RWPE1 (cell line): ENCODE measurements at regions not wholly inside any gene's neighbourhood (a gene's known extent, or its start where the extent isn't known, plus 50 kb on each side); places are given as distances from the start of the nearest gene placed in this dataset.

Experiments
- CTCF ChIA-PET: fragments of 350-600 bp; sonication (Branson Sonifier 250); formaldehyde crosslinking; extraction: SDS; loops from one replicate; lab custom pipeline; 2021; lab: Yijun Ruan, JAX
- POLR2A ChIA-PET: fragments of 400-600 bp; formaldehyde crosslinking; extraction: SDS; loops from one replicate; lab custom pipeline; 2020; ENCODE audit warnings: antibody characterized with exemption; ENCODE audit not compliant: low non-redundant PET; lab: Yijun Ruan, JAX
- DNase-seq: peaks from one replicate; pipeline ENCODE4 v3.0.0; 2012; ENCODE audit warnings: low spot score
- H3K27ac ChIP-seq: fragments of 450-650 bp; 2 replicates; pipeline ENCODE4 v1.5.1; 2017
- TF ChIP-seq, protein P1 (sequence below): fragments of 450-650 bp; conservative IDR thresholded peaks from 2 replicates; pipeline ENCODE4 v1.5.1; 2017; ENCODE audit warnings: low read depth, mild to moderate bottlenecking

DNA sequence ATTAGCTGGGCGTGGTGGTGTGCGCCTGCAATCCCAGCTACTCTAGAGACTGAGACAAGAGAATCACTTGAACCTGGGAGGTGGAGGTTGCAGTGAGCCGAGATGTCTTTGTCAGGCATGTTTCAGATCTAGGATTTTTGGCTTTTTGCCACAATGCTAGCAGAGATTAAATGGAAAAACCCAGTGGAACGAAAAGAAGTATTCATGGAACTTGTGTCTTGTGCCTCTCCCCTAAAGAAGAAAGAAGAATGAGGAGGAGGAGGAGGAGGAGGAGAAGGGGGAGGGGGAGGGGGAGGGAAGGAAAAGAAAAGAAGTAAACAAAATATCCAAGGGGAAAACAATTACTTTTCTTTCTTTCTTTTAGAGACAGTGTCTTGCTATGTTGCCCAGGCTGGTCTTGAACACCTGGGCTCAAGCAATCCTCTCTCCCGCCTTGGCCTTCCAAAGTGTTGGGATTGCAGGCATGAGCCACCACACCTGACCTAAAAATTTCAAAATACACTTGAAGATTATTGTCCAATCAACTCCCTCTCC is 106.0 kb downstream of the ARRDC3 start:
- no peak overlapping the region for H3K27ac ChIP-seq
- DNase-seq, result no peak
- ChIA-PET POLR2A (no interaction called here), CTCF (interaction anchor here (0.6 kb wide), 1 partner anchor 29 kb away, joined by 5 read pairs; no protein-coding TSS in a partner anchor)
- TF ChIP-seq, protein P1, sequence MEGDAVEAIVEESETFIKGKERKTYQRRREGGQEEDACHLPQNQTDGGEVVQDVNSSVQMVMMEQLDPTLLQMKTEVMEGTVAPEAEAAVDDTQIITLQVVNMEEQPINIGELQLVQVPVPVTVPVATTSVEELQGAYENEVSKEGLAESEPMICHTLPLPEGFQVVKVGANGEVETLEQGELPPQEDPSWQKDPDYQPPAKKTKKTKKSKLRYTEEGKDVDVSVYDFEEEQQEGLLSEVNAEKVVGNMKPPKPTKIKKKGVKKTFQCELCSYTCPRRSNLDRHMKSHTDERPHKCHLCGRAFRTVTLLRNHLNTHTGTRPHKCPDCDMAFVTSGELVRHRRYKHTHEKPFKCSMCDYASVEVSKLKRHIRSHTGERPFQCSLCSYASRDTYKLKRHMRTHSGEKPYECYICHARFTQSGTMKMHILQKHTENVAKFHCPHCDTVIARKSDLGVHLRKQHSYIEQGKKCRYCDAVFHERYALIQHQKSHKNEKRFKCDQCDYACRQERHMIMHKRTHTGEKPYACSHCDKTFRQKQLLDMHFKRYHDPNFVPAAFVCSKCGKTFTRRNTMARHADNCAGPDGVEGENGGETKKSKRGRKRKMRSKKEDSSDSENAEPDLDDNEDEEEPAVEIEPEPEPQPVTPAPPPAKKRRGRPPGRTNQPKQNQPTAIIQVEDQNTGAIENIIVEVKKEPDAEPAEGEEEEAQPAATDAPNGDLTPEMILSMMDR, result no peak

GRCh38 chr5:91272858-91273257 is 110.3 kb downstream of the ARRDC3 start:
- DNase-seq, result no peak
- ChIA-PET POLR2A (no interaction called here), CTCF (no interaction called here)

GRCh38 chr5:91271999-91272398 is 111.1 kb downstream of the ARRDC3 start:
- no peak overlapping the region for H3K27ac ChIP-seq
- no peak for DNase-seq
- CTCF ChIA-PET, result interaction anchor here (0.7 kb wide), 1 partner anchor 30 kb away, joined by 4 read pairs; no protein-coding TSS in a partner anchor
- TF ChIP-seq, protein P1, result no peak
- POLR2A ChIA-PET, result no interaction called here

More at GRCh38 chr5:91272858-91273257, 110.3 kb downstream of the ARRDC3 start:
- TF ChIP-seq, protein P1, result no peak
- no peak overlapping the region for H3K27ac ChIP-seq

- no peak overlapping the region for H3K27ac ChIP-seq
- TF ChIP-seq, protein P1, result no peak
- DNase-seq, result no peak
- CTCF ChIA-PET, result interaction anchor here (0.6 to 0.7 kb wide), 2 partner anchors 116 to 307 kb away, joined by 3 to 5 read pairs; no protein-coding TSS in a partner anchor
- POLR2A ChIA-PET, result no interaction called here
These were observed 113.9 kb downstream of the ARRDC3 start for GRCh38 chr5:91269198-91269597.

- no peak overlapping the region for H3K27ac ChIP-seq
- CTCF ChIA-PET, result no interaction called here
- peak; percentile 85 for DNase-seq
- TF ChIP-seq, protein P1, result peak; percentile 19; the same call in 1 of the 2 replicates
- POLR2A ChIA-PET, result no interaction called here
These were observed 116.9 kb downstream of the ARRDC3 start for GRCh38 chr5:91266184-91266705.

DNA sequence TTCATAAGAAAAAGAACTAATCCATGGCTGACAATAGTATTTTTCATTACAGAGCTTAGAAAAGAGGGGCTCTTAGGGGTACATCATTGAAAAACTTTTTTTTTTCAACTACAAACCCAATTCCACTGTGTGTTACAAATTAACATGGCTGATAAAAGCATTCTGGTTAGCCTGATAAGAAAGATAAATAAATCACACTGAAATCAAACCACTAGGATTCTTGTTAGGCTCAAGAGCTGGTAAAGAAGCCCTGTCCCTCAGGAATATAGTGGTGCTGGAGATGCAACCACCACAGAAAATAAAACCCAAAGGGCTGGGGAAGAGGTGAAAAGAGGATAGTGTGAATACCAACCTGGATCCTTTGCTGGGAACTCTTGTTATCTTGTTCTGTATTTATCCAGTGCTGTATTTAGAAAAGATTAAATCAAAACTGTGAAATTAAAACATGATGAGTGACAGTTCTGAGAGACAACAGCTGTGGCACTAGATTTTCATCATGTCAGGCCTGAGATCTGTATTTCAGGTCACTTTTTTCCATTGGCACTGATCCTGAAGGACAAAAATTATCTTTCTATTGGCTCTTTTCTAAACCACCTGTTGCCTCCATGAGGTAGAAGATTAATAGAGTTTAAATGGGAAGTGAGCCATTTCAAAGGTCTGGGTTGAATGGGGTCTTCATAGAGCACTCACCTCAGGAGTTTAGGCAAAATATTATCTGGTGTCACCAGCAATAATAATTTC is 118.6 kb downstream of the ARRDC3 start:
- TF ChIP-seq, protein P1, result no peak
- ChIA-PET POLR2A (no interaction called here), CTCF (interaction anchor here (0.7 kb wide), 1 partner anchor 44 kb away, joined by 4 read pairs; no protein-coding TSS in a partner anchor)

More for the DNA sequence above, 118.6 kb downstream of the ARRDC3 start:
- DNase-seq, result no peak
- no peak overlapping the region for H3K27ac ChIP-seq
